WI38 (cell line): ENCODE measurements at regions not wholly inside any gene's neighbourhood (a gene's known extent, or its start where the extent isn't known, plus 50 kb on each side); places are given as distances from the start of the nearest gene placed in this dataset.

Source experiments
- H3K4me3 ChIP-seq: 2 replicates; pipeline ENCODE4 v1.5.1; 2011; ENCODE audit warnings: low read depth, mild to moderate bottlenecking, control low read depth, low read length
- CTCF ChIP-seq: IDR thresholded peaks from 2 replicates; pipeline ENCODE4 v1.5.1; 2012; ENCODE audit warnings: low read depth, mild to moderate bottlenecking, control low read depth, low read length

- H3K4me3 ChIP-seq: no peak overlapping the region
- TF ChIP-seq CTCF: no peak
These were observed 190.0 kb upstream of the MKI67 start for GRCh38 chr10:128316121-128316726.

- no peak for TF ChIP-seq CTCF
- no peak overlapping the region for H3K4me3 ChIP-seq
These were observed 190.7 kb upstream of the MKI67 start for GRCh38 chr10:128316925-128317324.

GRCh38 chr10:128318366-128318765 is 192.1 kb upstream of the MKI67 start:
- no peak for TF ChIP-seq CTCF
- H3K4me3 ChIP-seq: no peak overlapping the region

- H3K4me3 ChIP-seq: no peak overlapping the region
- TF ChIP-seq CTCF: no peak
These were observed 192.7 kb upstream of the MKI67 start for GRCh38 chr10:128318913-128319312.

GRCh38 chr10:128322106-128322505 is 195.9 kb upstream of the MKI67 start:
- TF ChIP-seq CTCF: no peak
- H3K4me3 ChIP-seq: no peak overlapping the region

GRCh38 chr10:128322950-128323349 is 196.7 kb upstream of the MKI67 start:
- H3K4me3 ChIP-seq: no peak overlapping the region
- TF ChIP-seq CTCF: no peak

- TF ChIP-seq CTCF: no peak
- no peak overlapping the region for H3K4me3 ChIP-seq
These were observed 198.0 kb upstream of the MKI67 start for GRCh38 chr10:128324058-128324827.
